ENCODE measurements at regions not wholly inside any gene's neighbourhood (a gene's known extent, or its start where the extent isn't known, plus 50 kb on each side); places are given as distances from the start of the nearest gene placed in this dataset.

GRCh38 chrX:69236641-69237040 is 71.4 kb upstream of the PJA1 start:
- H3K27ac ChIP-seq (ENCODE audit: low read depth), result no peak overlapping the region
- no peaks in the 10 kb centered on the region for H3K4me1 ChIP-seq (ENCODE audit: insufficient read depth)
- H3K4me3 ChIP-seq (ENCODE audit: low read depth, low read length), result no peak overlapping the region
- 93% methylated on average over 2 of the region's 2 CpGs for WGBS
- H3K36me3 ChIP-seq (ENCODE audit: insufficient read depth), result no peaks in the 10 kb centered on the region
- no peak for DNase-seq (ENCODE audit: extremely low spot score)

GRCh38 chrX:69234624-69235023 is 69.4 kb upstream of the PJA1 start:
- Histone ChIP-seq H3K4me1 (ENCODE audit: insufficient read depth) (no peaks in the 10 kb centered on the region), H3K36me3 (ENCODE audit: insufficient read depth) (no peaks in the 10 kb centered on the region), H3K27ac (ENCODE audit: low read depth) (no peak overlapping the region), H3K4me3 (ENCODE audit: low read depth, low read length) (no peak overlapping the region)
- DNase-seq (ENCODE audit: extremely low spot score), result no peak

DNA sequence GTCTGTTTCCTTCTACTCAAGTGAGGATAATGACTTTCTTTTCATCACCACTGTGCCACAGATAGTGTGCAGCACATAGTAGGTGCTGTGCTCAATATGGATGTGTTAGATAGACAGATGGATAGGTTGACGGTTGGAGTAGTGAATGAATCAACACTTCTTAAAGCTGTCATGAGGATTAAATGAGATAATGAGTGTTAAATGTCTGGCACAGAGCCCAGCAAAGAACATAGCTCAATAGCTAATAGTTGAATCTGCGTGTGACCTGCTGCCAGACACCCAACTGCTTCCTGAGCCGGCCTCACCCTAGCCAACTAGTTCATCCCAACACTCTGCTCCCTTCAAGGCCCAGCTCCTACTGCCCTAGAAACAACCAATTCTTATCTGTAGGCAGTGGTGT is 67.7 kb upstream of the PJA1 start:
- H3K4me1 ChIP-seq (ENCODE audit: insufficient read depth), result no peaks in the 10 kb centered on the region
- no peak overlapping the region for H3K4me3 ChIP-seq (ENCODE audit: low read depth, low read length)
- WGBS, result 71% methylated on average over 3 of the region's 3 CpGs
- DNase-seq (ENCODE audit: extremely low spot score), result no peak
- H3K27ac ChIP-seq (ENCODE audit: low read depth), result no peak overlapping the region
- H3K36me3 ChIP-seq (ENCODE audit: insufficient read depth), result no peaks in the 10 kb centered on the region

GRCh38 chrX:69231903-69232302 is 66.7 kb upstream of the PJA1 start:
- Histone ChIP-seq H3K4me1 (ENCODE audit: insufficient read depth) (no peaks in the 10 kb centered on the region), H3K36me3 (ENCODE audit: insufficient read depth) (no peaks in the 10 kb centered on the region), H3K27ac (ENCODE audit: low read depth) (no peak overlapping the region), H3K4me3 (ENCODE audit: low read depth, low read length) (no peak overlapping the region)
- no peak for DNase-seq (ENCODE audit: extremely low spot score)

DNA sequence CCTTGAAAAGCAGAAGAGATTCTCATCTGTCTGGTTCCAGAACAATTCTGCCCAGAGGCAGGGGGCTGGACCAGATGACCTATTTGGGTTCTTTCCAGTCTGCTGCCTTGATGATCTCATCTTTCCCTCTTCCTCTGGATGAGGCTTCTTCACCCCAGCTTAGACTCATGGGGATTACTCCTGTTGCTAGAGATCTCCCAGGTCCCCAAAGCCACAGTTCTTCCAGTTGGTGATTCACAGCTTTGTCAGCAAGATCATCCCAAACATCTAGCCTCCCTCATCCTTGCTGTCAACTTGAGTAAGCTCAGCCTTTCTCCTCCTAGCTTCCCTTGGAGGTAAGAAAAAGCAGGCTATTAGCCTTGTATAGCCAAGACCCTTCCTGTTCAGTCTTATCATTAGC is 64.2 kb upstream of the PJA1 start:
- no peak overlapping the region for H3K27ac ChIP-seq (ENCODE audit: low read depth)
- DNase-seq (ENCODE audit: extremely low spot score), result no peak
- H3K4me1 ChIP-seq (ENCODE audit: insufficient read depth), result no peaks in the 10 kb centered on the region

GRCh38 chrX:69228732-69229131 is 63.5 kb upstream of the PJA1 start:
- 75% methylated on average over 4 of the region's 4 CpGs for WGBS
- Histone ChIP-seq H3K36me3 (ENCODE audit: insufficient read depth) (no peaks in the 10 kb centered on the region), H3K4me1 (ENCODE audit: insufficient read depth) (no peaks in the 10 kb centered on the region), H3K27ac (ENCODE audit: low read depth) (no peak overlapping the region), H3K4me3 (ENCODE audit: low read depth, low read length) (no peak overlapping the region)
- DNase-seq (ENCODE audit: extremely low spot score), result no peak

More for the DNA sequence above, 64.2 kb upstream of the PJA1 start:
- Histone ChIP-seq H3K4me3 (ENCODE audit: low read depth, low read length) (no peak overlapping the region), H3K36me3 (ENCODE audit: insufficient read depth) (no peaks in the 10 kb centered on the region)

DNA sequence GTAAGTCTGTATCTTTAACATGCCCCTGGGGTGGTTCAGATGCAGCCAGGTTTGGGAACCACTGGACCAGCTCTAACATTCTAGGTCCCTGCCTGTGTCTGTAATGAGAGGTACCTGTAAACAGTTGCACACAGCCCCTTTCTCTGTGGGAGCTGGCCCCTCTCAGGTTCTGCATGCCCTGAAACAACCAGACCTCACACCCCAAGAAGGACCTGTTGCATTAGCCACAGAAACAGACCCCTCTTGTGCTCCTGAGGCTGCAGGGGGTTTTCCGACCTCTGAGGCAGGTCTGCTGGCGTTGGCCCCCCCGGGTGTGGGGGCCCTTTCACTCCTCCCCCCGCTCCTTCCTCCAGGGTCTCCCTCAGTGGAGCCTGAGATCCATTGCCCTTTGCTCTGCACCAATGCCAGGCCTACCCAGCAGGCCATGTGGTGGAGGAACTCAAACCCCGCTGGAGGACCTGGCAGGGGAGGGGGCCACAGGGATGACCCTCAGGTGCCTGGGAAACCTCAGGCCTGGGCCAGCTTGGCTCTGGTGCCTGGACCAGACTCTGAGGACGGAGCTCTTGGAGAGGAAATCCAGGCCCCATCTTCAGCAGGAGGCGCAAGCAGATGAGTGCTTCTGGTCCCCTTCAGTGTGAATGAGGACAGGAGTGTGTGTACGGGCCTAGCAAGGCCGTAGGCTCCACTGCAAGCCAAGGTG is 61.4 kb upstream of the PJA1 start:
- Histone ChIP-seq H3K36me3 (ENCODE audit: insufficient read depth) (no peaks in the 10 kb centered on the region), H3K4me3 (ENCODE audit: low read depth, low read length) (no peak overlapping the region), H3K4me1 (ENCODE audit: insufficient read depth) (no peaks in the 10 kb centered on the region), H3K27ac (ENCODE audit: low read depth) (no peak overlapping the region)
- WGBS, result 82% methylated on average over 9 of the region's 9 CpGs
- DNase-seq (ENCODE audit: extremely low spot score), result no peak

GRCh38 chrX:69222103-69223090 is 57.1 kb upstream of the PJA1 start:
- DNase-seq (ENCODE audit: extremely low spot score), result peak; percentile 50
- 25% methylated on average over 12 of the region's 12 CpGs for WGBS
- H3K4me1 ChIP-seq (ENCODE audit: insufficient read depth), result no peaks in the 10 kb centered on the region
- no peak overlapping the region for H3K27ac ChIP-seq (ENCODE audit: low read depth)
- no peak overlapping the region for H3K4me3 ChIP-seq (ENCODE audit: low read depth, low read length)
- H3K36me3 ChIP-seq (ENCODE audit: insufficient read depth), result no peaks in the 10 kb centered on the region

DNA sequence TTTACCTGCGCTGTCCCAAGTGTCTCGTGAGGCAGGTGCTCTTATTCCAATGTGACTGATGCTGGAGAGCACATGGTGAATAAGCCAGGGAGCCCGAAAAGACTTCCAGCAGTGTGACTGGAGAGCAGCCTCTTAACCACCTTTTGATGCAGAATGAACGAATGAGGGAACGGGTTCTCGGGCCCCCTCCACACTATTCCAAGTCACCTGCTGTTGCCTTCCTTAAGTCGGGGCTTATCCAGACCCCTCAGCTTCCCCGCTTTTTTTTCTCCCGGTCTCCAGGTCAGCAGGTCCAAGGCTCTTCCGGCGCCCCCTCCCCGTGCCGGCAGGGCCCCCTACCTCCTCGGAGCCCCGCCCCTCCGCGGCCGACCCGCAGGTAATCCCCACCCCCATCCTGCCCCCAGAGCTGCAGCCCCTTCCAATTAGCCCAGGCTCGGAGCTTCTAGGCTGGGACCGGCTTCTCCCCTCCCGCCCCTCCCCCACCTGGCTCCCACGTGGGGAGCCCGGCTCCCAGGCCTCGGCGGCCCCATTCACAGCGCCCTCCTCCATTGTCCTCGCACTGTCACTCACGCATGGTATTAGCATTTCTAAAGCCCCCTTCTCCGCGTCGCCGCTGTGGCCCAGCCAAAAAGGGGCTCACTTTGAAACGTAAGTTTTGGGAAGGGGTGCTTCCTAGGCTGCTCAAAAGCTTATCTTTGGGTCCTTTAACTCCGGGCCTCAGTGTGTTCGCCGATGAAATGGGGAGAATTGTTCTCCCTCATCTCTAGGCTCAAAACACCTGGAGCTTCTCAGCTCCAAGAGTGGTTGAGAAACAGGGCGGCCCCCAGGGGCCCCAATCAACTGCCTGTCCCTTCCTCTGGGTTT is 56.2 kb upstream of the PJA1 start:
- H3K36me3 ChIP-seq (ENCODE audit: insufficient read depth), result no peaks in the 10 kb centered on the region
- WGBS, result 28% methylated on average over 37 of the region's 38 CpGs
- H3K27ac ChIP-seq (ENCODE audit: low read depth), result no peak overlapping the region
- H3K4me1 ChIP-seq (ENCODE audit: insufficient read depth), result no peaks in the 10 kb centered on the region
- DNase-seq (ENCODE audit: extremely low spot score), result no peak
- H3K4me3 ChIP-seq (ENCODE audit: low read depth, low read length), result no peak overlapping the region

- Histone ChIP-seq H3K4me3 (ENCODE audit: low read depth, low read length) (no peak overlapping the region), H3K36me3 (ENCODE audit: insufficient read depth) (no peaks in the 10 kb centered on the region), H3K4me1 (ENCODE audit: insufficient read depth) (no peaks in the 10 kb centered on the region), H3K27ac (ENCODE audit: low read depth) (no peak overlapping the region)
- no peak for DNase-seq (ENCODE audit: extremely low spot score)
- 95% methylated on average over 2 of the region's 2 CpGs for WGBS
These were observed 53.2 kb upstream of the PJA1 start for GRCh38 chrX:69218407-69218997.

DNA sequence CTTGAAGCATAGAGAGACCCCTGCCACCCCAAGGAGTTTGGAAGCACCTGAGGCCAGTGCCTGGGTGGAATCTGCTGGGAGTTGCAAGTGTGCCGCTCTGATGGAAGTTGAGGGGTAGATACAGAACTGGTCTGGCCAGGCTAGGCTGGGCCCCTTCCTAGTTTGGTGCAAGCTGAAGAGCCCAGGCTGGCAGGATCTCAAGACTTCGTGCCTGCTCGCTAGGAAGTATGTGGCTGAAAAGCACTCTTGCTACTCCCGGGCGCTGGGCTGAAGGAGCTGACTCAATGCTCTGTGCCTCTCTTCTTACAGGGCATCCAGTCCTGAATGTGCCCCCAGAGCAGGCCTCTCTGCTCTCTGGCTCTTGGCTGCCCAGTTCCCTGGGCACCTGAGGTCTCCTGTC is 51.7 kb upstream of the PJA1 start:
- 48% methylated on average over 5 of the region's 5 CpGs for WGBS
- DNase-seq (ENCODE audit: extremely low spot score), result no peak
- H3K27ac ChIP-seq (ENCODE audit: low read depth), result no peak overlapping the region

GRCh38 chrX:69216446-69216845 is 51.2 kb upstream of the PJA1 start:
- Histone ChIP-seq H3K27ac (ENCODE audit: low read depth) (no peak overlapping the region), H3K36me3 (ENCODE audit: insufficient read depth) (no peaks in the 10 kb centered on the region), H3K4me3 (ENCODE audit: low read depth, low read length) (no peak overlapping the region), H3K4me1 (ENCODE audit: insufficient read depth) (no peaks in the 10 kb centered on the region)
- no peak for DNase-seq (ENCODE audit: extremely low spot score)
- WGBS, result 35% methylated on average over 1 of the region's 1 CpG

More for the DNA sequence above, 51.7 kb upstream of the PJA1 start:
- Histone ChIP-seq H3K4me3 (ENCODE audit: low read depth, low read length) (no peak overlapping the region), H3K36me3 (ENCODE audit: insufficient read depth) (no peaks in the 10 kb centered on the region), H3K4me1 (ENCODE audit: insufficient read depth) (no peaks in the 10 kb centered on the region)

GRCh38 chrX:69215161-69215875 is 50.1 kb upstream of the PJA1 start:
- no peak overlapping the region for H3K4me3 ChIP-seq (ENCODE audit: low read depth, low read length)
- no peak overlapping the region for H3K27ac ChIP-seq (ENCODE audit: low read depth)
- no peak for DNase-seq (ENCODE audit: extremely low spot score)
- no peaks in the 10 kb centered on the region for H3K36me3 ChIP-seq (ENCODE audit: insufficient read depth)
- WGBS, result 81% methylated on average over 17 of the region's 17 CpGs
- no peaks in the 10 kb centered on the region for H3K4me1 ChIP-seq (ENCODE audit: insufficient read depth)
